ENCODE measurements at regions not wholly inside any gene's neighbourhood (a gene's known extent, or its start where the extent isn't known, plus 50 kb on each side); places are given as distances from the start of the nearest gene placed in this dataset.

- TF ChIP-seq CTCF (IDR thresholded peaks at IDR 0.05 in 2 of 3, conservative IDR thresholded peaks at IDR 0.05 in 1 of 3; ENCODE audit: borderline replicate concordance in 1 of 3, insufficient read depth in 1 of 3, low read depth in 2 of 3, low read length in 2 of 3) (0 out of 6 replicates have a peak, but pooled peaks of 1 of the 3 experiments have one; percentile 5), CEBPB (IDR thresholded peaks at IDR 0.05; ENCODE audit: low read depth) (no peak), TCF7L2 (IDR thresholded peaks at IDR 0.05; ENCODE audit: borderline replicate concordance, extremely low read depth, insufficient read depth, insufficient read length) (no peak), POLR2A (IDR thresholded peaks at IDR 0.05; ENCODE audit: borderline replicate concordance, extremely low read depth, insufficient read depth, insufficient read length) (no peak), FOSL1 (IDR thresholded peaks at IDR 0.05; ENCODE audit: low read depth) (no peak), EZH2 (IDR thresholded peaks at IDR 0.05) (no peak), YY1 (IDR thresholded peaks at IDR 0.05; ENCODE audit: extremely low read depth, insufficient replicate concordance, low read depth, low read length) (no peak), RAD21 (IDR thresholded peaks at IDR 0.05; ENCODE audit: low read depth) (no peak), POLR2AphosphoS5 (IDR thresholded peaks at IDR 0.05; ENCODE audit: low read depth, low read length) (no peak), SIN3A (IDR thresholded peaks at IDR 0.05; ENCODE audit: low read depth) (no peak), EGR1 (IDR thresholded peaks at IDR 0.05; ENCODE audit: low read depth) (no peak), JUND (IDR thresholded peaks at IDR 0.05) (no peak)
Measured at GRCh38 chr3:165522386-165522785, 314.8 kb downstream of the BCHE start.
